A549 (cell line): ENCODE measurements at regions not wholly inside any gene's neighbourhood (a gene's known extent, or its start where the extent isn't known, plus 50 kb on each side); places are given as distances from the start of the nearest gene placed in this dataset.
A peak's percentile ranks its signal among the peaks of the same experiment; 100 is the strongest.

Experiments used
- ATAC-seq, 2 experiments: fragments of 200-7000 bp in 1 of 2; fragments of >200 bp in 1 of 2; cut with Nextera tagmentation in 1 of 2; cut with Tn5 transposase in 1 of 2; 3 replicates each; pipeline versions ENCODE4 v1.8.0 to v1.9.1; 2018 to 2020; ENCODE audit warnings: mild to moderate bottlenecking in 1 of 2, moderate library complexity in 1 of 2
- CTCF ChIA-PET: fragments of 300-600 bp; sonication (Branson Sonifier 250); formaldehyde crosslinking; extraction: SDS; loops from one replicate; lab custom pipeline; 2021; ENCODE audit warnings: antibody characterized with exemption, inconsistent platforms; lab: Yijun Ruan, JAX
- POLR2A ChIA-PET: fragments of 350-600 bp; formaldehyde crosslinking; extraction: SDS; loops from one replicate; lab custom pipeline; 2021; ENCODE audit warnings: antibody characterized with exemption, inconsistent platforms; lab: Yijun Ruan, JAX
- DNase-seq, 2 experiments: peaks; one replicate each; pipeline versions ENCODE4 v3.0.0 to v3.0.0-alpha.2; 2011 to 2016; ENCODE audit warnings: low read depth in 1 of 2, low spot score in 1 of 2
- FAIRE-seq: peaks from 2 replicates; lab custom pipeline; 2011; peaks lifted over from hg19 to GRCh38; lab: Jason Lieb, UNC
- H3K27ac ChIP-seq, 2 experiments: fragments of >200 bp; sonication (Bioruptor Twin); formaldehyde crosslinking; 3 replicates each; pipeline ENCODE4 v1.5.1; 2016 to 2017
- H3K4me1 ChIP-seq: fragments of >200 bp; sonication (Bioruptor Twin); formaldehyde crosslinking; 3 replicates; pipeline ENCODE4 v1.6.1; 2016
- H3K4me2 ChIP-seq: fragments of >200 bp; sonication (Bioruptor Twin); formaldehyde crosslinking; 3 replicates; pipeline ENCODE4 v1.6.1; 2016
- H3K4me3 ChIP-seq: fragments of >200 bp; sonication (Bioruptor Twin); formaldehyde crosslinking; 3 replicates; pipeline ENCODE4 v1.5.1; 2016
- H3K9me3 ChIP-seq: fragments of >200 bp; sonication (Bioruptor Twin); formaldehyde crosslinking; 3 replicates; pipeline ENCODE4 v1.6.1; 2016
- CBX2 ChIP-seq: fragments of 200-600 bp; sonication (generic); IDR thresholded peaks from 2 replicates; pipeline ENCODE4 v1.6.1; 2016; ENCODE audit warnings: low read depth, mild to moderate bottlenecking, borderline replicate concordance
- CEBPB ChIP-seq, 2 experiments: fragments of >200 bp in 1 of 2; sonication (Bioruptor Twin) in 1 of 2; formaldehyde crosslinking in 1 of 2; IDR thresholded peaks; 2 replicates each; pipeline ENCODE4 v1.6.1; 2012 to 2016
- CHD4 ChIP-seq: fragments of 200-600 bp; sonication (generic); IDR thresholded peaks from 2 replicates; pipeline ENCODE4 v1.6.1; 2016; ENCODE audit warnings: antibody characterized with exemption, mild to moderate bottlenecking, borderline replicate concordance
- EHF ChIP-seq: fragments of 250-450 bp; sonication (Bioruptor Pico); IDR thresholded peaks from 2 replicates; pipeline ENCODE4 v1.5.0; 2020; ENCODE audit warnings: mild to moderate bottlenecking
- EP300 ChIP-seq, 2 experiments: fragments of >200 bp; sonication (Bioruptor Twin); formaldehyde crosslinking; IDR thresholded peaks; 2 replicates in 1 of 2; 3 replicates in 1 of 2; pipeline ENCODE4 v1.6.1; 2016 to 2017
- ESRRA ChIP-seq: fragments of 150-350 bp; IDR thresholded peaks from 2 replicates; pipeline ENCODE4 v1.6.1; 2014; ENCODE audit warnings: mild to moderate bottlenecking, low read length, borderline replicate concordance
- FOSB ChIP-seq: fragments of 250-450 bp; sonication (Bioruptor Pico); IDR thresholded peaks from 2 replicates; pipeline ENCODE4 v1.5.0; 2020; ENCODE audit warnings: mild to moderate bottlenecking, moderate library complexity
- FOSL2 ChIP-seq, 2 experiments: fragments of 450-650 bp in 1 of 2; fragments of >200 bp in 1 of 2; sonication (Bioruptor Twin) in 1 of 2; formaldehyde crosslinking; IDR thresholded peaks; 2 replicates each; pipeline versions ENCODE4 v1.5.0 to v1.6.1; 2016 to 2020; ENCODE audit warnings: mild to moderate bottlenecking in 1 of 2, moderate library complexity in 1 of 2
- GATA3 ChIP-seq: IDR thresholded peaks from 2 replicates; pipeline ENCODE4 v1.6.1; 2012; ENCODE audit warnings: borderline replicate concordance
- HDAC2 ChIP-seq: fragments of 200-600 bp; sonication (generic); IDR thresholded peaks from 2 replicates; pipeline ENCODE4 v1.6.1; 2016
- HOXA7 ChIP-seq: fragments of 250-450 bp; sonication (Bioruptor Pico); IDR thresholded peaks from 2 replicates; pipeline ENCODE4 v1.5.0; 2020; ENCODE audit warnings: mild to moderate bottlenecking, moderate library complexity
- HOXB13 ChIP-seq: fragments of 250-450 bp; sonication (Bioruptor Pico); IDR thresholded peaks from 2 replicates; pipeline ENCODE4 v1.5.0; 2020; ENCODE audit warnings: low read depth, mild to moderate bottlenecking, moderate library complexity
- HOXB5 ChIP-seq: fragments of 250-450 bp; sonication (Bioruptor Pico); IDR thresholded peaks from 2 replicates; pipeline ENCODE4 v1.5.0; 2020; ENCODE audit warnings: mild to moderate bottlenecking, moderate library complexity
- JUN ChIP-seq, 2 experiments: fragments of >200 bp; sonication (Bioruptor Twin); formaldehyde crosslinking; IDR thresholded peaks; 2 replicates in 1 of 2; 3 replicates in 1 of 2; pipeline ENCODE4 v1.6.1; 2016 to 2017
- JUNB ChIP-seq: fragments of >200 bp; sonication (Bioruptor Twin); formaldehyde crosslinking; IDR thresholded peaks from 2 replicates; pipeline ENCODE4 v1.6.1; 2016
- NR3C1 ChIP-seq: fragments of >200 bp; sonication (Bioruptor Twin); formaldehyde crosslinking; IDR thresholded peaks from 3 replicates; pipeline ENCODE4 v1.6.1; 2017
- PHF8 ChIP-seq: fragments of 200-600 bp; sonication (generic); IDR thresholded peaks from 2 replicates; pipeline ENCODE4 v1.6.1; 2016; ENCODE audit warnings: low read depth, mild to moderate bottlenecking, antibody characterized with exemption, moderate library complexity, borderline replicate concordance
- POLR2A ChIP-seq: IDR thresholded peaks from 2 replicates; pipeline ENCODE4 v1.6.1; 2012; ENCODE audit warnings: mild to moderate bottlenecking, low read length
- POLR2AphosphoS2 ChIP-seq: conservative IDR thresholded peaks from 2 replicates; pipeline ENCODE4 v1.6.1; 2012; ENCODE audit warnings: low read length, improper control_type of control experiment, inconsistent platforms
- RARB ChIP-seq: fragments of 250-450 bp; sonication (Bioruptor Pico); IDR thresholded peaks from 2 replicates; pipeline ENCODE4 v1.8.0; 2021; ENCODE audit warnings: mild to moderate bottlenecking, moderate library complexity
- RCOR1 ChIP-seq: fragments of 150-350 bp; IDR thresholded peaks from 2 replicates; pipeline ENCODE4 v1.6.1; 2014; ENCODE audit warnings: antibody characterized with exemption, low read length, low read depth
- RFX5 ChIP-seq: fragments of 450-650 bp; IDR thresholded peaks from 2 replicates; pipeline ENCODE4 v1.7.1; 2014; ENCODE audit warnings: antibody characterized with exemption, mild to moderate bottlenecking, moderate library complexity
- SREBF2 ChIP-seq: fragments of 450-650 bp; IDR thresholded peaks from 2 replicates; pipeline ENCODE4 v1.6.1; 2014; ENCODE audit warnings: mild to moderate bottlenecking, moderate library complexity
- TP53 ChIP-seq: fragments of 250-450 bp; sonication (Bioruptor Pico); IDR thresholded peaks from 2 replicates; pipeline ENCODE4 v1.5.0; 2021; ENCODE audit warnings: mild to moderate bottlenecking, moderate library complexity
- ZNF302 ChIP-seq: fragments of 250-450 bp; sonication (Bioruptor Pico); IDR thresholded peaks from 2 replicates; pipeline ENCODE4 v1.9.0; 2021; ENCODE audit warnings: inconsistent platforms, mild to moderate bottlenecking, moderate library complexity
- WGBS: methylation state at CpG from one replicate; pipeline ENCODE4 v1.1.6; 2017; ENCODE audit errors: missing lambda C conversion rate; 5-methylcytosine and 5-hydroxymethylcytosine counted together
- TF ChIP-seq, protein P1 (sequence below): fragments of 200-600 bp; sonication (generic); IDR thresholded peaks from 2 replicates; pipeline ENCODE4 v1.6.1; 2016; ENCODE audit warnings: antibody characterized with exemption, mild to moderate bottlenecking, moderate library complexity
- TF ChIP-seq, protein P2 (sequence below): fragments of >200 bp; sonication (Bioruptor Twin); formaldehyde crosslinking; IDR thresholded peaks from 3 replicates; pipeline ENCODE4 v1.6.1; 2016
- TF ChIP-seq, protein P3 (sequence below): fragments of 250-450 bp; sonication (Bioruptor Pico); IDR thresholded peaks from 2 replicates; pipeline ENCODE4 v1.5.0; 2021; ENCODE audit warnings: mild to moderate bottlenecking, moderate library complexity, borderline replicate concordance
- TF ChIP-seq, protein P4 (sequence below): IDR thresholded peaks from 2 replicates; pipeline ENCODE4 v1.6.1; 2012

DNA sequence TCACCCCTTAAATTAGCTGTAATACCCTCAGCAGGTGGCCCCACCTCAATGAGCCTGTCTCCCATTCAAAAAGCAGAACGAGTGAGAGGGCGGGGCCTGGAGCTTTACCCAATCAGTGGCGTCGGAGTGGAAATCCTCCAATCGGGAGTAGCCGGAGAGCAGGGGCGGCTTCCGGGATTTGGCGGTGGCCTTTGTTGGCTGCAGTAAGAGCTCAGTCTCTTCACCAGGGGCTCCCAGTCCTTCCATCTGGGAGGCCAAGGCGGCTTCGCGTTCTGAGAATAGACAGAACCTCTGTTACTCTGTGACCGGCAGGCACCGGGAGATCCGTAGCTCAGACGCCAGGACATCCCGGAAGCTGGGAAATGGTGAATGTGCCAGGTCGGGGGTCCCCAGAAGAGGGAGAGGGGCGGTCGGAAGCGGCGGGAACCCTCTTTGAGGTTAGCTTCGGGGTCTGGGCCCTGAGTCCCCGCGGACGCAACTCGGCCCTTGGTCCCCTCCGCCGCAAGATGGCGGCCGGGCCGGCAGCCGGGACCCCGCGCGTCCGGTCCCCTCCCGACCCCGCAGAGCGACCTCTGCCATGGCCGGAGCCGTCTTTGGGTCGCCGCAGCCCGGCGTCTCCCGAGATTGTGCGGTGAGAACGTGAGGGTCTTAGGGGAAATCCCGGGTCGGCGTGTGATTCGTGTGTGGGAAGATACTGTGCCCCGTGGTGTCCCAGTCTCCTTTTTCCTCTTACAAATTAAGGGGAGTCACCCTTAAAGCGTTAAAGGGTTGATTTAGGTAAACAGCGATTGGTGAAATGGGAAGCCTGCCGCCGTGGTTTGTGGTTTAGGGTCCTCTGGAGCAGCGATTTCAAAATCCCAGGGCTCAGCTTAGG lies 160.3 kb upstream of the ZNF267 start:
- under 1% methylated on average over 41 of the region's 59 CpGs for WGBS
- Histone ChIP-seq H3K4me2 (peak overlapping the region; percentile 81), H3K4me1 (0 out of 3 replicates have a peak, but pooled peaks cover 6% of the 10 kb centered on the region), H3K27ac (peak overlapping the region; percentile 90 to 96), H3K4me3 (peak overlapping the region; percentile 82), H3K9me3 (peaks cover 10% of the 10 kb centered on the region; the same call in 1 of the 3 replicates)
- peak; percentile 93 for DNase-seq
- no peak for FAIRE-seq
- TF ChIP-seq HOXA7 (CRISPR knock-in tag): no peak
- no peak for TF ChIP-seq GATA3
- TF ChIP-seq POLR2AphosphoS2: 0 out of 2 replicates have a peak, but pooled peaks have one; percentile 20
- TF ChIP-seq, protein P1, sequence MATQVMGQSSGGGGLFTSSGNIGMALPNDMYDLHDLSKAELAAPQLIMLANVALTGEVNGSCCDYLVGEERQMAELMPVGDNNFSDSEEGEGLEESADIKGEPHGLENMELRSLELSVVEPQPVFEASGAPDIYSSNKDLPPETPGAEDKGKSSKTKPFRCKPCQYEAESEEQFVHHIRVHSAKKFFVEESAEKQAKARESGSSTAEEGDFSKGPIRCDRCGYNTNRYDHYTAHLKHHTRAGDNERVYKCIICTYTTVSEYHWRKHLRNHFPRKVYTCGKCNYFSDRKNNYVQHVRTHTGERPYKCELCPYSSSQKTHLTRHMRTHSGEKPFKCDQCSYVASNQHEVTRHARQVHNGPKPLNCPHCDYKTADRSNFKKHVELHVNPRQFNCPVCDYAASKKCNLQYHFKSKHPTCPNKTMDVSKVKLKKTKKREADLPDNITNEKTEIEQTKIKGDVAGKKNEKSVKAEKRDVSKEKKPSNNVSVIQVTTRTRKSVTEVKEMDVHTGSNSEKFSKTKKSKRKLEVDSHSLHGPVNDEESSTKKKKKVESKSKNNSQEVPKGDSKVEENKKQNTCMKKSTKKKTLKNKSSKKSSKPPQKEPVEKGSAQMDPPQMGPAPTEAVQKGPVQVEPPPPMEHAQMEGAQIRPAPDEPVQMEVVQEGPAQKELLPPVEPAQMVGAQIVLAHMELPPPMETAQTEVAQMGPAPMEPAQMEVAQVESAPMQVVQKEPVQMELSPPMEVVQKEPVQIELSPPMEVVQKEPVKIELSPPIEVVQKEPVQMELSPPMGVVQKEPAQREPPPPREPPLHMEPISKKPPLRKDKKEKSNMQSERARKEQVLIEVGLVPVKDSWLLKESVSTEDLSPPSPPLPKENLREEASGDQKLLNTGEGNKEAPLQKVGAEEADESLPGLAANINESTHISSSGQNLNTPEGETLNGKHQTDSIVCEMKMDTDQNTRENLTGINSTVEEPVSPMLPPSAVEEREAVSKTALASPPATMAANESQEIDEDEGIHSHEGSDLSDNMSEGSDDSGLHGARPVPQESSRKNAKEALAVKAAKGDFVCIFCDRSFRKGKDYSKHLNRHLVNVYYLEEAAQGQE: no peak
- no peak for TF ChIP-seq EHF (CRISPR knock-in tag)
- TF ChIP-seq, protein P2, sequence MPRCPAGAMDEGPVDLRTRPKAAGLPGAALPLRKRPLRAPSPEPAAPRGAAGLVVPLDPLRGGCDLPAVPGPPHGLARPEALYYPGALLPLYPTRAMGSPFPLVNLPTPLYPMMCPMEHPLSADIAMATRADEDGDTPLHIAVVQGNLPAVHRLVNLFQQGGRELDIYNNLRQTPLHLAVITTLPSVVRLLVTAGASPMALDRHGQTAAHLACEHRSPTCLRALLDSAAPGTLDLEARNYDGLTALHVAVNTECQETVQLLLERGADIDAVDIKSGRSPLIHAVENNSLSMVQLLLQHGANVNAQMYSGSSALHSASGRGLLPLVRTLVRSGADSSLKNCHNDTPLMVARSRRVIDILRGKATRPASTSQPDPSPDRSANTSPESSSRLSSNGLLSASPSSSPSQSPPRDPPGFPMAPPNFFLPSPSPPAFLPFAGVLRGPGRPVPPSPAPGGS: peak; percentile 82; the same call in 2 of the 3 replicates
- TF ChIP-seq EP300 (IDR thresholded peaks at IDR 0.05): no peak
- TF ChIP-seq TP53 (CRISPR knock-in tag): 0 out of 2 replicates have a peak, but pooled peaks have one; percentile 40
- TF ChIP-seq NR3C1: no peak
- TF ChIP-seq, protein P3, sequence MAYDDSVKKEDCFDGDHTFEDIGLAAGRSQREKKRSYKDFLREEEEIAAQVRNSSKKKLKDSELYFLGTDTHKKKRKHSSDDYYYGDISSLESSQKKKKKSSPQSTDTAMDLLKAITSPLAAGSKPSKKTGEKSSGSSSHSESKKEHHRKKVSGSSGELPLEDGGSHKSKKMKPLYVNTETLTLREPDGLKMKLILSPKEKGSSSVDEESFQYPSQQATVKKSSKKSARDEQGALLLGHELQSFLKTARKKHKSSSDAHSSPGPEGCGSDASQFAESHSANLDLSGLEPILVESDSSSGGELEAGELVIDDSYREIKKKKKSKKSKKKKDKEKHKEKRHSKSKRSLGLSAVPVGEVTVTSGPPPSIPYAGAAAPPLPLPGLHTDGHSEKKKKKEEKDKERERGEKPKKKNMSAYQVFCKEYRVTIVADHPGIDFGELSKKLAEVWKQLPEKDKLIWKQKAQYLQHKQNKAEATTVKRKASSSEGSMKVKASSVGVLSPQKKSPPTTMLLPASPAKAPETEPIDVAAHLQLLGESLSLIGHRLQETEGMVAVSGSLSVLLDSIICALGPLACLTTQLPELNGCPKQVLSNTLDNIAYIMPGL (CRISPR knock-in tag): 0 out of 2 replicates have a peak, but pooled peaks have one; percentile 79
- TF ChIP-seq CEBPB (IDR thresholded peaks at IDR 0.05): no peak
- TF ChIP-seq HDAC2: no peak
- no peak for TF ChIP-seq JUNB
- no peak for TF ChIP-seq CHD4
- TF ChIP-seq ZNF302 (CRISPR knock-in tag): no peak
- no peak for TF ChIP-seq ESRRA
- TF ChIP-seq HOXB5: no peak
- peak; percentile 95 for TF ChIP-seq POLR2A
- TF ChIP-seq RCOR1: no peak
- TF ChIP-seq PHF8: peak; percentile 99
- no peak for TF ChIP-seq SREBF2
- peak; percentile 51; the same call in 1 of the 2 replicates for TF ChIP-seq HOXB13 (CRISPR knock-in tag)
- TF ChIP-seq FOSB (CRISPR knock-in tag): peak; percentile 76; the same call in 1 of the 2 replicates
- TF ChIP-seq FOSL2 (IDR thresholded peaks at IDR 0.05): no peak
- no peak for TF ChIP-seq FOSL2 (CRISPR knock-in tag; IDR thresholded peaks at IDR 0.05)
- TF ChIP-seq JUN (IDR thresholded peaks at IDR 0.05): peak; percentile 57 to 82; a peak in 3 of 5 replicates
- TF ChIP-seq RARB (CRISPR knock-in tag): peak; percentile 52; the same call in 1 of the 2 replicates
- TF ChIP-seq, protein P4, sequence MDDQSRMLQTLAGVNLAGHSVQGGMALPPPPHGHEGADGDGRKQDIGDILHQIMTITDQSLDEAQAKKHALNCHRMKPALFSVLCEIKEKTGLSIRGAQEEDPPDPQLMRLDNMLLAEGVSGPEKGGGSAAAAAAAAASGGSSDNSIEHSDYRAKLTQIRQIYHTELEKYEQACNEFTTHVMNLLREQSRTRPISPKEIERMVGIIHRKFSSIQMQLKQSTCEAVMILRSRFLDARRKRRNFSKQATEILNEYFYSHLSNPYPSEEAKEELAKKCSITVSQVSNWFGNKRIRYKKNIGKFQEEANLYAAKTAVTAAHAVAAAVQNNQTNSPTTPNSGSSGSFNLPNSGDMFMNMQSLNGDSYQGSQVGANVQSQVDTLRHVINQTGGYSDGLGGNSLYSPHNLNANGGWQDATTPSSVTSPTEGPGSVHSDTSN: no peak
- TF ChIP-seq RFX5: no peak
- TF ChIP-seq CBX2: no peak
- ChIA-PET POLR2A (interaction anchor here (0.7 to 1.4 kb wide), 6 partner anchors 12 to 255 kb away, joined by 3 to 16 read pairs (median 6); partner anchors contain the start of genes ARMC5, RUSF1 and ZNF267), CTCF (interaction anchor here (0.6 to 1.4 kb wide), 2 partner anchors 8 to 386 kb away, joined by 3 read pairs; no protein-coding TSS in a partner anchor)
- peak; percentile 92 to 98 for ATAC-seq
